Epithelial cell of proximal tubule (primary cell): ENCODE measurements at regions not wholly inside any gene's neighbourhood (a gene's known extent, or its start where the extent isn't known, plus 50 kb on each side); places are given as distances from the start of the nearest gene placed in this dataset.
"Not testable (repeated sequence)": the region's sequence is repeated elsewhere in the genome, so short reads cannot be mapped to it uniquely, and the experiment has no call there.

ENCODE experiments used
- DNase-seq: peaks from one replicate; pipeline ENCODE4 v3.0.0-alpha.2; 2011; ENCODE audit warnings: low read depth
- H3K4me3 ChIP-seq: 2 replicates; pipeline ENCODE4 v1.5.1; 2011; ENCODE audit warnings: low read depth, mild to moderate bottlenecking, low read length
- TF ChIP-seq, protein P1 (sequence below): conservative IDR thresholded peaks from 2 replicates; pipeline ENCODE4 v1.5.1; 2012; ENCODE audit warnings: low read depth, mild to moderate bottlenecking, low read length

DNA sequence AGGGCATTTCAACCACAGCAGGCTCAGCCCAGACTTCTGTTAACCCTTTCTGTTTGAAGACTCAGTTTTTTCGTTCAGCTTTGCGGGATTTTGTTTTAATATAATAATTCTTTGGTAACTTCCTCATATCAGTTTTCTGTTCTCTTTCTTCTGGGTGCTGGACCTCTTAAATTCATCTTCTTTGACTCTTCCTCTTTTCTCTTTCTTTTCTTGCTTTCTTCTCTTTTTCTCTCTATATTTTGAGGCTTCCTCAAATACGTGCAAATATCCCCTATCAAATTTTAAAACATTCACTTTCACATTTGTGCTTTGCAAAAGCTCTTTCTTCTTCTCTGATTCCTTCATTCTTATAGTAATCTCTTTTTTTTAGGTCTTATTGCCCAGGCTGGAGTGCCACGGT, 136.3 kb downstream of the HS3ST3B1 start:
- TF ChIP-seq, protein P1, sequence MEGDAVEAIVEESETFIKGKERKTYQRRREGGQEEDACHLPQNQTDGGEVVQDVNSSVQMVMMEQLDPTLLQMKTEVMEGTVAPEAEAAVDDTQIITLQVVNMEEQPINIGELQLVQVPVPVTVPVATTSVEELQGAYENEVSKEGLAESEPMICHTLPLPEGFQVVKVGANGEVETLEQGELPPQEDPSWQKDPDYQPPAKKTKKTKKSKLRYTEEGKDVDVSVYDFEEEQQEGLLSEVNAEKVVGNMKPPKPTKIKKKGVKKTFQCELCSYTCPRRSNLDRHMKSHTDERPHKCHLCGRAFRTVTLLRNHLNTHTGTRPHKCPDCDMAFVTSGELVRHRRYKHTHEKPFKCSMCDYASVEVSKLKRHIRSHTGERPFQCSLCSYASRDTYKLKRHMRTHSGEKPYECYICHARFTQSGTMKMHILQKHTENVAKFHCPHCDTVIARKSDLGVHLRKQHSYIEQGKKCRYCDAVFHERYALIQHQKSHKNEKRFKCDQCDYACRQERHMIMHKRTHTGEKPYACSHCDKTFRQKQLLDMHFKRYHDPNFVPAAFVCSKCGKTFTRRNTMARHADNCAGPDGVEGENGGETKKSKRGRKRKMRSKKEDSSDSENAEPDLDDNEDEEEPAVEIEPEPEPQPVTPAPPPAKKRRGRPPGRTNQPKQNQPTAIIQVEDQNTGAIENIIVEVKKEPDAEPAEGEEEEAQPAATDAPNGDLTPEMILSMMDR, result no peak
- no peak overlapping the region for H3K4me3 ChIP-seq
- DNase-seq, result no peak

GRCh38 chr17:14436266-14436665, 135.4 kb downstream of the HS3ST3B1 start:
- DNase-seq, result no peak
- H3K4me3 ChIP-seq, result no peak overlapping the region
- TF ChIP-seq, protein P1, result no peak

DNA sequence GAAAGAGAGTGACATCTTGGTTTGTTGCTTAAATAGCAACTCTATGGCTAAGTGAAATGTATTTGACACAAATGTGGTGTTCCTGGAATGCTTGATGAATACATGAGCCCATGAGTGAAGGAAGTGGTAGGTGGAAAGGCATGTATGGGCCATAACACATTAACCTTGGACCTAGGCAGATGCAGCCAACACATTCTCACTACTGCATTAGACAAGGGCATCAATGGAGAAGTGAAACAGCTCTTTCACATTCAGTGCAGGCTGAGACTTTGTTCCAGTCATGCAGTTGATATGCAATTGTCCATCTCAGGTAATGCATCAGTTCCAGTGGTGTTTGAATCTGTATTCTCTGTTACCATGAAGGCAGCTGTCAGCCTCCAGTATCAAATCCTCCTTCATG, 133.6 kb downstream of the HS3ST3B1 start:
- H3K4me3 ChIP-seq, result no peak overlapping the region
- TF ChIP-seq, protein P1, result no peak
- DNase-seq, result no peak

- TF ChIP-seq, protein P1, result no peak
- no peak overlapping the region for H3K4me3 ChIP-seq
- no peak for DNase-seq
Measured at GRCh38 chr17:14432079-14432478, 131.2 kb downstream of the HS3ST3B1 start.

GRCh38 chr17:14429084-14429483, 128.2 kb downstream of the HS3ST3B1 start:
- TF ChIP-seq, protein P1, result no peak
- DNase-seq, result no peak
- no peak overlapping the region for H3K4me3 ChIP-seq

GRCh38 chr17:14428648-14429029, 127.8 kb downstream of the HS3ST3B1 start:
- H3K4me3 ChIP-seq, result no peak overlapping the region
- DNase-seq, result no peak
- TF ChIP-seq, protein P1, result no peak

GRCh38 chr17:14427900-14428647, 127.2 kb downstream of the HS3ST3B1 start:
- no peak for DNase-seq
- no peak overlapping the region for H3K4me3 ChIP-seq
- TF ChIP-seq, protein P1, result no peak

GRCh38 chr17:14423156-14423555, 122.3 kb downstream of the HS3ST3B1 start:
- DNase-seq, H3K4me3 ChIP-seq: not testable (repeated sequence)
